GM19467 (cell line): ENCODE measurements at regions not wholly inside any gene's neighbourhood (a gene's known extent, or its start where the extent isn't known, plus 50 kb on each side); places are given as distances from the start of the nearest gene placed in this dataset.
"Not testable (repeated sequence)": the region's sequence is repeated elsewhere in the genome, so short reads cannot be mapped to it uniquely, and the experiment has no call there.

Experiments
- ATAC-seq: cut with Tn5 transposase; IDR thresholded peaks from one replicate; pipeline ENCODE4 v1.9.1; 2021; ENCODE audit warnings: mild to moderate bottlenecking, moderate library complexity; ENCODE audit not compliant: unreplicated experiment

- ATAC-seq: no peak
These were observed 96.6 kb upstream of the PCED1B start for GRCh38 chr12:46982629-46983392.

GRCh38 chr12:46983393-46983793, 96.0 kb upstream of the PCED1B start:
- ATAC-seq: no peak

- no peak for ATAC-seq
These were observed 95.2 kb upstream of the PCED1B start for GRCh38 chr12:46983959-46984841.

GRCh38 chr12:46985816-46986215, 93.6 kb upstream of the PCED1B start:
- ATAC-seq: no peak

DNA sequence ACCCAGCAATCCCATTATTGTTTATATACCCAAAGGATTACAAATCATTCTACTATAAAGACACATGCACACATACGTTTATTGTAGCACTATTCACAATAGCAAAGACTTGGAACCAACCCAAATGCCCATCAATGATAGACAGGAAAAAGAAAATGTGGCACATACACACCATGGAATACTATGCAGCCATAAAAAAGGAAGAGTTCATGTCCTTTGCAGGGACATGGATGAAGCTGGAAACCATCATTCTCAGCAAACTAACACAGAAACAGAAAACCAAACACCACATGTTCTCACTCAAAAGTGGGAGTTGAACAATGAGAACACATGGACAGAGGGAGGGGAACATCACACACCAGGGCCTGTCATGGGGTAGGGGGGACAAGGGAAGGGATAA, 91.3 kb upstream of the PCED1B start:
- ATAC-seq: not testable (repeated sequence)

DNA sequence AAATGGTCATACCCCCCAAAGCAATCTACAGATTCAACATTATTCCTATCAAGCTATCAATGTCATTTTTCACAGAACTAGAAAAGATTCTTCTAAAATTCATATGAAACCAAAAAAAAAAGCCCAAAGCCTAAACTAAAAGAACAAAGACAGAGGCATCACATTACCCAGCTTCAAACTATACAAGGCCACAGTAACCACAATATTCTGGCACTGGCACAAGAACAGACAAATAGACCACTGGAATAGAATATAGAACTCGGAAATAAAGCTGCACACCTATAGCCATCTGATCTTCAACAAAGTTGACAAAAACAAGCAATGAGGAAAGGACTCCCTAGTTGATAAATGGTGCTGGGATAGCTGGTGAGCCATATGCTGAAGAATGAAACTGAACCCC, 89.2 kb upstream of the PCED1B start:
- no peak for ATAC-seq

- not testable (repeated sequence) for ATAC-seq
These were observed 87.4 kb upstream of the PCED1B start for GRCh38 chr12:46992051-46992450.

DNA sequence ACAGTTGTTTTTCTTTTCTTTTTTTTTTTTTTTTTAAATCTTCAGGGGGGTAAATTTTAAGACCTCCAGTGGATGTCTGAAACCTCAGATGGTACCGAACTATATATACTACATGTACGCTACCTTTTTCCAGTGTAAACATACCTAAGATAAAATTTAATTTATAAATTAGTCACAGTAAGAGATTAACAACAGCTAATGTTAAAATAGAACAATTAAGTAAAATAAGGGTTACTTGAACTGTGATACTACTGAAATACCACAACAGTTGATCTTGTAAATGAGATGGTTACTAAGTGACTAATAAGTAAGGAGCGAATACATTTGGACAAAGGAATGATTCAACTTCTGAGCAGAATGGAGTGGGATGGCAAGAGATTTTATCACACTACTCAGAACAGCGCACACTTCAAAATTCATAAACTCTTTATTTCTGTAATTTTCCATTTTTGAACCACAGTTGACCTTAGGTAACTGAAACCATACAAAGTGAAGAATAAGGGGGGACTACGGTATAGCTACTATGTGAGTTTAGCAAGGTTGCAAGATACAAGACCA, 80.5 kb upstream of the PCED1B start:
- ATAC-seq: no peak

DNA sequence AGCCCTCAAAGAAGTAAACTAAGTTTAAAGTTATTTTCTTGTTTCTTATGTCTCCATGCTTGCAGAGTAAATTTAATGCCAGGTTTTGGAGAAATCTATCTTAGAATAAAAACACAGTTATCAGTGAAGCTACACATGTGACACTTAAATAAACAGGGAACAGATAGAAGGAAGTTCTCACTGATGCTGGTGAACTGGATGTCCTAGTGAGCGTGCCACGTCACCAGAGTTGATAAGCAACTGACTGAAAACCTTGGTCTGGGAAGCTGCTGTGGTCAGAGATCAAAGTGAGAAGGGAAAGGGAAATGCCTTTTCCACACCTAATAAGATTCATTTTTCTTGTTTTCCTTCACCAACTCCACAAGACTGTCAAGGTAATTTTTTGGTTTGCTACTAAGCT, 74.8 kb upstream of the PCED1B start:
- ATAC-seq: no peak

DNA sequence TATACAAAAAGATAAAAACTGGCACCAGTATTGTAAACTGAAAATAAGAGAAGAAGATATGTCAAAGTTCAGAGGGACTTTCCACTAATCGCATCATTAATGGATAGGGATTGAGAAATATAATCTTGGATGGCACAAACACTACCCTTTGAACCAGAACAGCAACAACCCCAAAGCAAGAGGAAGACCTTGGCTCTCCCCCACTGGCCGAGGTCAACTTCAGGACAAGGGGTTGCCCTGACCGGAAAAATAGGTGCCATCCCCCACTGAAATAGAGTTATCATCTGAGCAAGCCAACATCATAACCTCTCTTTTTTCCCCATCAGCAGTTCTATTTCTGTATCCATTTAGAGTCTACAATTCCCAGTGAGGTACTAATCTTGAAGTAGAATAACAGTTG, 72.4 kb upstream of the PCED1B start:
- ATAC-seq: no peak

DNA sequence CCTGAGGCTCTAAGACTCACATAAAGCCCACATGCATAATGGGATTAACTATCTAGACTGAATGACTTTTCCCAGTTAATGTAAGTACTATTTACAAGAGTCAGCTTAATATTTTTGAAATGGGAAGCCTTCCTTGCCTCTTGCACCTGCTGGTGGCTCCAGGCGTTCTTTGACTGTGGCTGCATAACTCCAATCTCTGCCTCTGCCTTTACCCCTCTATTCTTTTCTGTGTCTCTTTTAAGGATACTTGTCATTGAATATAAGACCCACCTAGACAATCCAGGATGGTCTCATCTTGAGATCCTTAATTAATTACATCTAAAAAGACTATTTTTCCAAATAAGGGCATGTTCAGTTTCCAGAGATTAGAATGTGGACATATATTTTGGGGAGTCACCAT, 66.9 kb upstream of the PCED1B start:
- ATAC-seq: no peak

GRCh38 chr12:47014474-47014873, 64.9 kb upstream of the PCED1B start:
- no peak for ATAC-seq

DNA sequence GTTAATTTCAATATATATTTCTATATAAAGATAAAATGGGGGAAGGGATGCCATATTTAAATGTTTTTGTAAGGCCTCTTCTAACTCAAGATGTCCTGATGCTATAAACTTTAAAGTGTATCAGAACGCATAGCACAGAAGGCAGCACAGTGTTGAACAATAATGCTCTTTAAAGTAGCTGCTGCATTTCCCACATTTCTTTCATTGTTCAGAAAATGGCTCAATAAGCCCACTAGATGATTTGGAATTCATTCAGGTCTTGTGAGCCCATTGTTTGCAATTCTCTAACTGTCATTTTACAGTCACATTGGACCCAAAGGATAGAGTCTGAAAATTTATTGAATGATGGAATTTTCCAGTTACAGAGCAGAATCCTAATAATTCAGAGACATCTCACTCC, 64.0 kb upstream of the PCED1B start:
- no peak for ATAC-seq

GRCh38 chr12:47017041-47017713, 62.2 kb upstream of the PCED1B start:
- no peak for ATAC-seq

DNA sequence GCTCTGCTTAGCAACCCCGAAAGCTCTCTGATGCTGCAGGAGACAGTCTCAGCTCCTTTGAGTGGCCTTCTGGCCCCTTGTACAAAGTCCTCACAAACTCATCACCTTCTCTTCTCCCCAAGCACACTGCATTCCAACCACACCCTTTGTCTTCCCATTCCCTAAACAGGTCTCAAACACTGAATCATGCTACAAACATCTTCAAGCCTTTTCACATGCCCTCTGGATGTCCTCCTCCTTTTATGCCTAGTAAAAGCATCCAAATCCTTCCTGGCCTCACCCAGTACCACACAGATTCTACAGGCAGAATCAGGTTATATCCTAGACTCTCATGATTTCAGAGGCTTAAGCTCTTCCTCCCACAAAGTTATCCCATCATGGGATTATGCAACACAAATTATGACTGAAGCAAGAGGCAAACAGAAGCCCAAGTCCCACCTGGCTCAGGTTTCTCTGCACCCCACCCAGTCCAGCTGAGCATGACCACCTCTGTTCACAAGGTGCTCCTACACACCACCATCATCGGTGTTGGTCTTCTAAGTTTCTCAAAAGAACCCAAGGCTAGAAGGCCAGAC, 61.4 kb upstream of the PCED1B start:
- no peak for ATAC-seq

GRCh38 chr12:47020211-47020821, 59.1 kb upstream of the PCED1B start:
- no peak for ATAC-seq

GRCh38 chr12:47021298-47021697, 58.1 kb upstream of the PCED1B start:
- no peak for ATAC-seq

DNA sequence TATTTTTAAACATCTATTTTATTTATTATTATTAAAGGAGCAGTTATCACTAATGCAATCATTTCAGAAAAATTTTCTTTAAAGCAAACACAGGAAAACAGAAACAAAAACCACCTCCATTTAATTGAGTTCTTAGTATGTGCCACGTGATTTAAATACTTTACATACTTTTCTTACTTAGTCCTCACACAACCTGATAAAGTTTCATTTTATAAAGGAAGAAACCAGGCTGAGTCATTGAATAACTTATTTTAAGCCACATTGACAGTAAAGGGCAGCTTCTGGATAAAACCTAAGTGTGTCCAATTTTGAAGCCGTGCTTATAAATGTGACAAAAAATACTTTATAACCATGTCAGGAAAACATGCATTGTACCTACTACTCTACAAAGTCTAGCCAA, 57.1 kb upstream of the PCED1B start:
- ATAC-seq: no peak

DNA sequence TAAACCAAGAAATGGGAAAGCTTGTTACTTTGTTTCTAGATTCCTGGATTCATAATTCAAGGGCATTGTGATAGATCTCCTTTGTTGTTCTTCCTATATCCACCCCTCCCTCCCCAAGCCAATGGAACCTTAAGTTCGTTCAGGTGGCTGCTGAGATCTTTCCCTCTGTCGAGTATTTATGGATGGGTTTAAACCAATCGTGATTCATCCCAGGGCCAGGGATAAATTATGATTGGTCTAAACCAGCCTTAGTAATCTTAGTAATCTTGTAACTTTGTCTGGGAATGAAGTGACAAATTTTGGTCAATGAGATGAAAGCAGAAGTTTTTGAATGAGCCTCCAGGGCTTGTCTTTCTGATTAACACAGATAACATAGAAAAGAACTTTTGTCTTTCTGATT, 56.1 kb upstream of the PCED1B start:
- ATAC-seq: no peak

DNA sequence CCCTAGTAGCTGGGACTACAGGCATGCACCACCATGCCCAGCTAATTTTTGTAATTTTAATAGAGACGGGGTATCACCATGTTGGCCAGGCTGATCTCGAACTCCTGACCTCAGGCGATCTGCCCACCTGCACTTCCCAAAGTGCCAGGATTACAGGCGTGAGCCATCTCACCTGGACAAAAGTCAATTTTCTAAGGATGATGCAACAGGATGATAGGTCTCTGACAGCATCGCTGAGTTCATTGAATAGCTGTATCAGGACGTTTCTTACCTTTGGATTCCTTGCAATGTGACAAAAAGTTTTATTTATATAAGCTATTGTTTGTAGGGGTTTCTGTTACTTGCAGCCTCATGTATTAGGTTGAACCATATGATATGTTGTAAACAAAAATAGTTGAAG, 55.5 kb upstream of the PCED1B start:
- no peak for ATAC-seq

DNA sequence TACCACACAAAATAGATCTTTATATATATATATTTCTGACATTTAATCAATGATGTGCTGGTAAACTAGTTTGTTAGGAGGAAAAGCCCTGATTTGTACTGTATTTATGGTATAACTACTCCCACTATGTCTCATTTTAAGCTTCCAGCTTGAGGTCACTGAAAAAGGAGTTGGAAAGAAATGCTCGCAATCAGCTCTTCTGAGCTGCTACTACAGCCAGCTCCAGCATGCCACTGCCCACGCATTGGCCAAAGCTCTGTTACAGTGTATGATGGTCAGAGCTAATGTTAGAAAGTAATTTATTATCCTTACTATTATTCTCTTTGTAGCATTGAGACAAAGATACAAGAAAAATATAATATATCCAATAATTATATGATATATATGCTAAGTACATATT, 55.0 kb upstream of the PCED1B start:
- no peak for ATAC-seq
